ENCODE measurements at regions not wholly inside any gene's neighbourhood (a gene's known extent, or its start where the extent isn't known, plus 50 kb on each side); places are given as distances from the start of the nearest gene placed in this dataset.

DNA sequence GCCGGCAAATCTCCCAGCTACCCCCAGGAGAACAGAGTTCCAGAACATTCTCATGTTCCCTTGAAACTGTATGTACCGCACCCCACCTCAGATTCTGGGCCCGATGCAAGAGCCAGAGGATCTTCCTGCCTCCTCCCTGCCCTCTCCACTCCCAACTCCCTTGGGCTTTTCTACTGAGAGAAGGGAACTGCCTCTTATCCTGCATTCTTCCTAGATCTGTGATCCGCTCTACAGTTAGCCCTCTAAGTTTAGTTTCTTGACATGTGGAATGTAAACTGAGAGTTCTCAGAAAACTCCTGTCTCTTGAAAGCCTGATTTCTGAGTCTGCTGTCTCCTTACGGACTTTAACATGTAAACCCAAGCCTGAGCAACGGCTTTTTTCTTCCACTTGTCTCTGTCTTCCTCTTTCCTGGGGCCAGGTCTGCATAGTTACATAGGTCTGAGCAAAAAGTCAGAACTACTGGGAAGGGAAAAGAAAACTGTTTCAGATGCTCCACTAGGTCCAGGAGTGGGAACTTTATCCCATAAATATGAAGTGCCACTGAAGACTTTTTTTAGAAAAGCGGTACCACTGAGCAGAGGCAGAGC is 86.5 kb upstream of the TNFAIP3 start:
- Histone ChIP-seq H3K27me3 (ENCODE audit: control insufficient read depth, insufficient read depth, low read length) (no peaks in the 10 kb centered on the region), H3K4me3 (ENCODE audit: low read depth in 2 of 2, low read length in 2 of 2) (no peak overlapping the region), H3K4me1 (ENCODE audit: control insufficient read depth, insufficient read depth, low read length) (no peaks in the 10 kb centered on the region), H3K9me3 (ENCODE audit: control insufficient read depth, insufficient read depth, low read depth, low read length) (no peaks in the 10 kb centered on the region), H3K36me3 (ENCODE audit: control insufficient read depth, insufficient read depth, low read length) (no peaks in the 10 kb centered on the region), H3K27ac (ENCODE audit: low read length) (no peak overlapping the region)
- intact Hi-C loops (cut with micrococcal nuclease; ENCODE audit: unreplicated experiment) = no loop called here
- in situ Hi-C loops (cut with HindIII; ENCODE audit: low pct_unique_long_range_greater_than_20kb, low sequenced_read_pairs) = no loop called here
- POLR2A ChIA-PET = no interaction called here
- no TSS peak for BruUV-seq (replicated peaks)
- DNase-seq (ENCODE audit: low read depth, low spot score) (no peak), ATAC-seq (no peak)
- CTCF ChIA-PET = no interaction called here
- no peak for TF ChIP-seq TCF7L2 (IDR thresholded peaks at IDR 0.05; ENCODE audit: low read depth, low read length)
- no peak for TF ChIP-seq REST (IDR thresholded peaks at IDR 0.05; ENCODE audit: insufficient read depth in 1 of 2, low read depth in 2 of 2, low read length in 1 of 2)
- no peak for TF ChIP-seq POLR2AphosphoS5 (IDR thresholded peaks at IDR 0.05; ENCODE audit: low read depth, low read length)
- TF ChIP-seq SIN3A (IDR thresholded peaks at IDR 0.05; ENCODE audit: borderline replicate concordance, insufficient read depth, low read depth, low read length) = no peak
- no peak for TF ChIP-seq CTCF (IDR thresholded peaks at IDR 0.05)

- ChIA-PET POLR2A (no interaction called here), CTCF (no interaction called here)
- in situ Hi-C loops (cut with HindIII; ENCODE audit: low pct_unique_long_range_greater_than_20kb, low sequenced_read_pairs) = no loop called here
- Histone ChIP-seq H3K9me3 (ENCODE audit: control insufficient read depth, insufficient read depth, low read depth, low read length) (no peaks in the 10 kb centered on the region), H3K36me3 (ENCODE audit: control insufficient read depth, insufficient read depth, low read length) (no peaks in the 10 kb centered on the region), H3K27me3 (ENCODE audit: control insufficient read depth, insufficient read depth, low read length) (no peaks in the 10 kb centered on the region), H3K4me1 (ENCODE audit: control insufficient read depth, insufficient read depth, low read length) (no peaks in the 10 kb centered on the region), H3K27ac (ENCODE audit: low read length) (no peak overlapping the region), H3K4me3 (ENCODE audit: low read depth in 2 of 2, low read length in 2 of 2) (no peak overlapping the region)
- no TSS peak for BruUV-seq (replicated peaks)
- ATAC-seq = no peak
- intact Hi-C loops (cut with micrococcal nuclease; ENCODE audit: unreplicated experiment) = no loop called here
- DNase-seq (ENCODE audit: low read depth, low spot score) = no peak
- TF ChIP-seq TCF7L2 (IDR thresholded peaks at IDR 0.05; ENCODE audit: low read depth, low read length) (no peak), POLR2AphosphoS5 (IDR thresholded peaks at IDR 0.05; ENCODE audit: low read depth, low read length) (no peak), REST (IDR thresholded peaks at IDR 0.05; ENCODE audit: insufficient read depth in 1 of 2, low read depth in 2 of 2, low read length in 1 of 2) (no peak), CTCF (IDR thresholded peaks at IDR 0.05) (no peak), SIN3A (IDR thresholded peaks at IDR 0.05; ENCODE audit: borderline replicate concordance, insufficient read depth, low read depth, low read length) (no peak)
Measured at GRCh38 chr6:137781639-137782038, 85.4 kb upstream of the TNFAIP3 start.

Measured in Panc1 (cell line).